Right cardiac atrium (tissue), 5 donors: ENCODE measurements at regions not wholly inside any gene's neighbourhood (a gene's known extent, or its start where the extent isn't known, plus 50 kb on each side); places are given as distances from the start of the nearest gene placed in this dataset.

Experiments
- ATAC-seq, 2 donors: fragments of 200-7000 bp; cut with Tn5 transposase; one replicate each; pipeline versions ENCODE4 v1.8.0 to v1.9.1; 2020; ENCODE audit warnings: moderate library complexity in 2 of 2, mild to moderate bottlenecking in 1 of 2
- DNase-seq, 3 donors: peaks; one replicate each; pipeline ENCODE4 v3.0.0-alpha.2; 2020
- H3K27ac ChIP-seq: one replicate; pipeline ENCODE4 v1.5.1; 2013; ENCODE audit warnings: mild to moderate bottlenecking, low read length, control low read depth, moderate library complexity
- H3K27me3 ChIP-seq: one replicate; pipeline ENCODE4 v1.6.1; 2013; ENCODE audit not compliant: control insufficient read depth, insufficient read depth
- H3K4me1 ChIP-seq: one replicate; pipeline ENCODE4 v1.6.1; 2013; ENCODE audit warnings: low read length; ENCODE audit not compliant: control insufficient read depth, insufficient read depth
- H3K4me3 ChIP-seq: one replicate; pipeline ENCODE4 v1.5.1; 2013; ENCODE audit warnings: low read length, control low read depth
- H3K9me3 ChIP-seq: one replicate; pipeline ENCODE4 v1.6.1; 2013; ENCODE audit warnings: low read length; ENCODE audit not compliant: control insufficient read depth
- WGBS: extraction: QIAGEN DNeasy Blood & Tissue Kit; methylation state at CpG from one replicate; pipeline ENCODE4 v1.1.7; 2013; 5-methylcytosine and 5-hydroxymethylcytosine counted together
- intact Hi-C, 4 donors: fragments of 100-400 bp; cut with DNase I; formaldehyde crosslinking; loops; one replicate each; pipeline versions ENCODE4 v1.11.0 to v1.14.0; 2022 to 2023
- donor health status: healthy with polysubstance abuse.
- donor health status: DM: no; HTN: yes; CAD: no.
- donor health status: DM: no; HTN: no; CAD: no.
- donor health status: DM: no; HTN: yes; CAD: no; lungs with severe emphysema.
- donor health status: DM: yes; HTN: yes; CAD: no.

DNA sequence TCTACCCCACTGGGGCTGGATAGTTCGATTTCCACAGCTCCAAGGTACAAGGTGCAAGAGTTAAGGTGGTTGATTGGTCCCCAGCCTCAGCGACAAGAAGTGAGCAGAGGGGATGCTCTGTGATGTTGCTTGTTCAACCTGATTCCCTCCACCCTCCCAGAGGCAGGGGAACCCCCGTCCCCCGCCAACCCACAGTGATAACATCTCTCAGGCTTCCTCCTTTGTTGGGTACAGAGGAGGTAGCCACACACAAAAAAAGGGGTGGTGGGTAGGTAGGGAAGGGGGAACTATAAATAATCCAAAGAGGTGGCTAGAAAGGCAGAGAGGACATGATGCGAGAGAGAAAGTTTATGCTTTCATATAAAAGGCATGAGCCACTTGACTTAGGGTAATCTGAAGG, 192.9 kb upstream of the POU3F3 start:
- intact Hi-C loops: no loop called here
- no peak for DNase-seq
- Histone ChIP-seq H3K27me3 (no peaks in the 10 kb centered on the region), H3K27ac (no peak overlapping the region), H3K9me3 (no peaks in the 10 kb centered on the region), H3K4me1 (peaks cover 5% of the 10 kb centered on the region), H3K4me3 (no peak overlapping the region)
- WGBS: 79% methylated on average over 5 of the region's 5 CpGs
- no peak for ATAC-seq

DNA sequence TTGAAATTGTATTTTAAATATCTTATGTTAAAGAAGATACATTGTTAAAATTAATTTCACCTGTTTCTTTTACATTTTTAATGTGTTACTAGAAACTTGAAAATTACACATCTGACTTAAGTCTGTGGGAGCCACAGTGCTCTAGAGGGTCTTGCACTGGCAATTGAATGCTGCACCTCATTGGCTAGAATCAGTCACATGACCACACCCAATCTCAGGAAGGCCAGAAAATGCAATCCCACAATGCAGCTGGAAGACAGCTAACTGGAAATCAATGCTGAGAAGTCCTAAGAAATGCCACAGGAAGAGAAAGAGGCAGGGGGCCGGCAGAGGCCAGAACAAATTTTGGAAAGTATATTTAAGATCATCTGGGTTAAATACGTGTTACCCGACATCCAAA, 189.2 kb upstream of the POU3F3 start:
- H3K27ac ChIP-seq: no peak overlapping the region
- no peaks in the 10 kb centered on the region for H3K4me1 ChIP-seq
- WGBS: 88% methylated on average over 3 of the region's 3 CpGs
- no peak overlapping the region for H3K4me3 ChIP-seq
- intact Hi-C loops: no loop called here
- H3K27me3 ChIP-seq: no peaks in the 10 kb centered on the region
- H3K9me3 ChIP-seq: no peaks in the 10 kb centered on the region
- DNase-seq: no peak
- no peak for ATAC-seq

GRCh38 chr2:104668631-104669030, 185.3 kb upstream of the POU3F3 start:
- intact Hi-C loops: no loop called here
- no peak for ATAC-seq
- no peaks in the 10 kb centered on the region for H3K9me3 ChIP-seq
- H3K27me3 ChIP-seq: no peaks in the 10 kb centered on the region
- no peak overlapping the region for H3K27ac ChIP-seq
- WGBS: 90% methylated on average over 2 of the region's 2 CpGs
- DNase-seq: no peak
- H3K4me3 ChIP-seq: no peak overlapping the region
- no peaks in the 10 kb centered on the region for H3K4me1 ChIP-seq

GRCh38 chr2:104673225-104673624, 180.7 kb upstream of the POU3F3 start:
- WGBS: 73% methylated on average over 6 of the region's 6 CpGs
- H3K27me3 ChIP-seq: no peaks in the 10 kb centered on the region
- H3K27ac ChIP-seq: no peak overlapping the region
- no peak overlapping the region for H3K4me3 ChIP-seq
- DNase-seq: no peak
- no peaks in the 10 kb centered on the region for H3K4me1 ChIP-seq
- no peaks in the 10 kb centered on the region for H3K9me3 ChIP-seq
- ATAC-seq: no peak
- intact Hi-C loops: no loop called here

GRCh38 chr2:104678181-104678580, 175.7 kb upstream of the POU3F3 start:
- Histone ChIP-seq H3K27ac (no peak overlapping the region), H3K9me3 (no peaks in the 10 kb centered on the region), H3K4me3 (no peak overlapping the region), H3K4me1 (no peaks in the 10 kb centered on the region), H3K27me3 (no peaks in the 10 kb centered on the region)
- DNase-seq: no peak
- ATAC-seq: no peak
- WGBS: 71% methylated on average over 5 of the region's 5 CpGs
- intact Hi-C loops: no loop called here

DNA sequence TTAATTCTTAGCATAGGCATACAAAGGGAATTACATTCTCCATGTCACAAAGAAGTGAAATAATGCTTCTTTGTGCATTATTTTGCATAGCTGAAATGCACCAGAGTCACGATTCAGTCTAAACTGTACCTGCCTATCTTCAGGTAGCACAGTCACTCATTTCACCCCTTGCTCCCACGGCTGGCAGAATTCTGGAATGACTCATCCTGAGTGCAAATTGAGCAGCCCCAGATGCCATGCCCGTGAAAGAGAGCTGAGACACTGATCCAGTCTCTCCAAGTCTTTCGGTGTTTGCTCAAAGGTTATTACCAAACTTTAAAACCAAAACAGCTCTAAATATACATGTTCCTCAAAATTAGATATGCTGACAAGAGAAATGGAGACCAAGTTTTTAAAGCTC, 168.3 kb upstream of the POU3F3 start:
- Histone ChIP-seq H3K27me3 (no peaks in the 10 kb centered on the region), H3K4me1 (no peaks in the 10 kb centered on the region), H3K4me3 (no peak overlapping the region), H3K27ac (no peak overlapping the region), H3K9me3 (no peaks in the 10 kb centered on the region)
- intact Hi-C loops: no loop called here
- no peak for DNase-seq
- 64% methylated on average over 4 of the region's 4 CpGs for WGBS
- ATAC-seq: no peak

DNA sequence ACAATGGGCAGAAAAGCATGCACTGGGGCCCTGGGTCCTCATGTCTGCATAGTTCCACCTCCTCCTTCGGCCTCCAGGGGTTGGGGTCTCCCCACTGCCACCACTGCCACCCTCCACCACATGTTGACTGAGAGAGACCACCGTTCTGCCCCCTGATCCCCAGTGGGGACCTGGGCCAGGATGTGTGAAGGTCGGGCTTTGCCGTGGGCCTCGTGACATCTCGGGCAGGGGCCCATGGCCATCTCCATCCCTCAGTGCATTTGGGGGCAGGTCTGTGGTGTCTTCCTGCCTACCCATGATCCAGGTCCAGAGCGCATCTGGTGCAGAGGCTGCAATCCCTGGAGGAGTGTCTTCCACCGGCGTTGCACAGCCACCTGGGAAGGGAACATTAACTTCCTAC, 166.8 kb upstream of the POU3F3 start:
- no peak for ATAC-seq

GRCh38 chr2:104690255-104690984, 163.5 kb upstream of the POU3F3 start:
- ATAC-seq (no peak), DNase-seq (no peak)
- intact Hi-C loops: no loop called here
- H3K27me3 ChIP-seq: no peaks in the 10 kb centered on the region
- no peak overlapping the region for H3K27ac ChIP-seq
- no peaks in the 10 kb centered on the region for H3K9me3 ChIP-seq
- H3K4me1 ChIP-seq: no peaks in the 10 kb centered on the region
- 68% methylated on average over 7 of the region's 7 CpGs for WGBS
- no peak overlapping the region for H3K4me3 ChIP-seq

More for the DNA sequence above, 166.8 kb upstream of the POU3F3 start:
- Histone ChIP-seq H3K27ac (no peak overlapping the region), H3K27me3 (no peaks in the 10 kb centered on the region), H3K9me3 (no peaks in the 10 kb centered on the region), H3K4me3 (no peak overlapping the region), H3K4me1 (no peaks in the 10 kb centered on the region)
- whole genome bisulfite sequencing: 94% methylated on average over 9 of the region's 9 CpGs
- DNase-seq: no peak
- intact Hi-C loops: no loop called here

DNA sequence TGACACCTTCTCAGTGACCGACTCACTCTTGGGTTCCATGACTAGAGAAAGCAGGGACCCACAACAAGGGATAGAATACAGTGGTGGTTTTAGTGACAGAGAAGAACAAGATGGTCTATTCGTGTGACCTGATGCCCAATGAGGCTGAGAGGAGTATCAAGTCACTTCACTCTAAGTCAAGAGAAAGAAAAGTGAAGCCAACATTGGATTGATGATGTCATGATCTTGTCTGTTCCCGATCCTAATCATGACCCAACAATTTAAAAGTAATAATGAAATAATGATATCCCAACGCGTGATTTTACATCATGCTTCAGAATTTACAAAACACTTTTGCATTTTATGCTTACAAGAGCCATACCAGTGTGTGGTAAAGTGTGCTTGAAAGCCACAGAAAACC, 155.6 kb upstream of the POU3F3 start:
- H3K4me1 ChIP-seq: no peaks in the 10 kb centered on the region
- intact Hi-C loops: no loop called here
- DNase-seq: no peak
- no peaks in the 10 kb centered on the region for H3K27me3 ChIP-seq
- WGBS: 81% methylated on average over 5 of the region's 5 CpGs
- H3K4me3 ChIP-seq: no peak overlapping the region
- no peak overlapping the region for H3K27ac ChIP-seq
- no peaks in the 10 kb centered on the region for H3K9me3 ChIP-seq
- ATAC-seq: no peak

GRCh38 chr2:104701411-104701911, 152.5 kb upstream of the POU3F3 start:
- Histone ChIP-seq H3K27ac (no peak overlapping the region), H3K4me1 (no peaks in the 10 kb centered on the region), H3K4me3 (no peak overlapping the region), H3K27me3 (no peaks in the 10 kb centered on the region), H3K9me3 (no peaks in the 10 kb centered on the region)
- WGBS: 80% methylated on average over 19 of the region's 19 CpGs
- ATAC-seq (no peak), DNase-seq (no peak)
- intact Hi-C loops: no loop called here

- no peak for DNase-seq
- H3K4me1 ChIP-seq: no peaks in the 10 kb centered on the region
- H3K27me3 ChIP-seq: no peaks in the 10 kb centered on the region
- no peak overlapping the region for H3K27ac ChIP-seq
- WGBS: 63% methylated on average over 11 of the region's 11 CpGs
- intact Hi-C loops: no loop called here
- H3K4me3 ChIP-seq: no peak overlapping the region
- H3K9me3 ChIP-seq: no peaks in the 10 kb centered on the region
- ATAC-seq: no peak
Measured at GRCh38 chr2:104702031-104702850, 151.7 kb upstream of the POU3F3 start.
